ENCODE measurements at regions not wholly inside any gene's neighbourhood (a gene's known extent, or its start where the extent isn't known, plus 50 kb on each side); places are given as distances from the start of the nearest gene placed in this dataset.
"Not testable (repeated sequence)": the region's sequence is repeated elsewhere in the genome, so short reads cannot be mapped to it uniquely, and the experiment has no call there.

- not testable (repeated sequence) for DNase-seq
These were observed 395.5 kb downstream of the TGIF2LY start for GRCh38 chrY:3974362-3974761.

DNA sequence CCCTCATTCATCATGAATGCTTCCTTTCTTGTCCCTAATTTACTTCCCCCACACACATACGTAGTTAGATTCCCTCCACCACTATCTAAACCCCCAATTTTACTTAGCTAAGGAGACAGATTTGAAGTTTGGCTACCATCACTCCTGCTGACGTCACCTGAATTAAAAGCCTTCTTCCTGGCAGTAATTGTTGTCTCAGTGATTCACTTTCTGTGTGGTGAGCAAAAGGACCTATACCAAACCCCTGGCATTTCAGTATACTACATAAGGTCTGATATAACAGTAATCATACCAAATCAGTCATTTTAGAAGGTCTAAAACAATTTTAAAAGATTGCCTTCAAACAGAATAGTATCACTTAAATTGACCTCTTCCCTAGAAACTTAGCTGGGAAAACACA lies 396.1 kb downstream of the TGIF2LY start:
- not testable (repeated sequence) for DNase-seq

GRCh38 chrY:3980812-3981211 lies 401.9 kb downstream of the TGIF2LY start:
- peak; percentile 16 for DNase-seq

- DNase-seq, result not testable (repeated sequence)
These were observed 402.9 kb downstream of the TGIF2LY start for GRCh38 chrY:3981817-3982216.

Data from fibroblast of upper back skin (primary cell).